ENCODE measurements at regions not wholly inside any gene's neighbourhood (a gene's known extent, or its start where the extent isn't known, plus 50 kb on each side); places are given as distances from the start of the nearest gene placed in this dataset.
A peak's percentile ranks its signal among the peaks of the same experiment; 100 is the strongest.

GRCh38 chr10:64731016-64731415 lies 1209.8 kb downstream of the REEP3 start:
- no peak for TF ChIP-seq CTCF (IDR thresholded peaks at IDR 0.05; ENCODE audit: low read depth, low read length)
- H3K4me3 ChIP-seq (replicated peaks in 1 of 2; ENCODE audit: low read depth in 2 of 2, low read length in 2 of 2) = no peak overlapping the region
- peak in 1 of 2 donors; percentile 2 for DNase-seq (ENCODE audit: low read depth in 2 of 2)

- DNase-seq (ENCODE audit: low read depth in 2 of 2) = no peak
- TF ChIP-seq CTCF (IDR thresholded peaks at IDR 0.05; ENCODE audit: low read depth, low read length) = no peak
Observed at GRCh38 chr10:64732372-64732957, 1211.3 kb downstream of the REEP3 start.

DNA sequence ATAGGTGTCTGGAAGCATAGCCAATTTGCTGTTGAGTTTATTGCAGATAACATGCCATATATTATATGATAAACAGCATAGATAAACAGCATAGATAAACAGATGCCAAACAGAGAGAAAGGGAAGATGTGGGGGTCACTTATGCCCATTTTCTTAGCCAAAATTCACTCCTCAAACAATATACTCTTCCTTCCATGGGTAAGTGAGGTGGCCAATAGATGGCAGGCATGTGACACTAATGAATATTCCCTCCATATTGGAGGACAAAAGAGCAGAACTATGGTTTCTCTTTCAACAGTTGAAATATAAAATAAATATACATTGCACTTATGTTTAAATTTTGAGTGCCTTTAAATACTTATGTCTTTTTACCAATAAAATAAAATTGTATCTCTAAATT lies 1212.8 kb downstream of the REEP3 start:
- peak; percentile 24 for TF ChIP-seq CTCF (IDR thresholded peaks at IDR 0.05; ENCODE audit: low read depth, low read length)
- peak; percentile 11 to 40 for DNase-seq (ENCODE audit: low read depth in 2 of 2)
- H3K4me3 ChIP-seq (replicated peaks in 1 of 2; ENCODE audit: low read depth in 2 of 2, low read length in 2 of 2) = no peak overlapping the region

More at GRCh38 chr10:64732372-64732957, 1211.3 kb downstream of the REEP3 start:
- H3K4me3 ChIP-seq (replicated peaks in 1 of 2; ENCODE audit: low read depth in 2 of 2, low read length in 2 of 2) = no peak overlapping the region

GRCh38 chr10:64738462-64738861 lies 1217.3 kb downstream of the REEP3 start:
- no peak overlapping the region for H3K4me3 ChIP-seq (replicated peaks in 1 of 2; ENCODE audit: low read depth in 2 of 2, low read length in 2 of 2)
- DNase-seq (ENCODE audit: low read depth in 2 of 2) = no peak
- TF ChIP-seq CTCF (IDR thresholded peaks at IDR 0.05; ENCODE audit: low read depth, low read length) = no peak

GRCh38 chr10:64745565-64745964 lies 1224.4 kb downstream of the REEP3 start:
- no peak for TF ChIP-seq CTCF (IDR thresholded peaks at IDR 0.05; ENCODE audit: low read depth, low read length)
- no peak overlapping the region for H3K4me3 ChIP-seq (replicated peaks in 1 of 2; ENCODE audit: low read depth in 2 of 2, low read length in 2 of 2)
- DNase-seq (ENCODE audit: low read depth in 2 of 2) = no peak

GRCh38 chr10:64750672-64751071 lies 1229.5 kb downstream of the REEP3 start:
- TF ChIP-seq CTCF (IDR thresholded peaks at IDR 0.05; ENCODE audit: low read depth, low read length) = no peak
- DNase-seq (ENCODE audit: low read depth in 2 of 2) = no peak
- H3K4me3 ChIP-seq (replicated peaks in 1 of 2; ENCODE audit: low read depth in 2 of 2, low read length in 2 of 2) = no peak overlapping the region

DNA sequence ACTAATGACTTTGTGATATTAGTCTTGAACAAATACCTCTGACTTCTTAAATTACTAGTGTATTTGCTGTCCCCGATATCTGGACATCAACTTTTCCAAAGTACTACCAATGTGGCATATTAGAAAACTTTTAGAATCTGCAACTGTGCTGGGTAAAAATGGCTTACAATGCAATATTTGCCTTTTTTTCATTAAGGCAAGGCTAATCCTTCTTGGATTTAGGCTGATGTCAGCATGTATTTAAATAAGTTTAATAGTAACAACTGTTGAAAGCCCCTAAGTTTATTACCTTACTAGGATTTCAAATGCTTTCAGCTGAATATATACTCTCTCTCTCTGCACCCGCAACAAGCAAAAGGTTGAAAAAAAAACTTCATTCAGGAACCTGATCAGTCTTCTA lies 1232.3 kb downstream of the REEP3 start:
- DNase-seq (ENCODE audit: low read depth in 2 of 2) = no peak
- no peak overlapping the region for H3K4me3 ChIP-seq (replicated peaks in 1 of 2; ENCODE audit: low read depth in 2 of 2, low read length in 2 of 2)
- TF ChIP-seq CTCF (IDR thresholded peaks at IDR 0.05; ENCODE audit: low read depth, low read length) = no peak
